ENCODE measurements at regions not wholly inside any gene's neighbourhood (a gene's known extent, or its start where the extent isn't known, plus 50 kb on each side); places are given as distances from the start of the nearest gene placed in this dataset.

DNA sequence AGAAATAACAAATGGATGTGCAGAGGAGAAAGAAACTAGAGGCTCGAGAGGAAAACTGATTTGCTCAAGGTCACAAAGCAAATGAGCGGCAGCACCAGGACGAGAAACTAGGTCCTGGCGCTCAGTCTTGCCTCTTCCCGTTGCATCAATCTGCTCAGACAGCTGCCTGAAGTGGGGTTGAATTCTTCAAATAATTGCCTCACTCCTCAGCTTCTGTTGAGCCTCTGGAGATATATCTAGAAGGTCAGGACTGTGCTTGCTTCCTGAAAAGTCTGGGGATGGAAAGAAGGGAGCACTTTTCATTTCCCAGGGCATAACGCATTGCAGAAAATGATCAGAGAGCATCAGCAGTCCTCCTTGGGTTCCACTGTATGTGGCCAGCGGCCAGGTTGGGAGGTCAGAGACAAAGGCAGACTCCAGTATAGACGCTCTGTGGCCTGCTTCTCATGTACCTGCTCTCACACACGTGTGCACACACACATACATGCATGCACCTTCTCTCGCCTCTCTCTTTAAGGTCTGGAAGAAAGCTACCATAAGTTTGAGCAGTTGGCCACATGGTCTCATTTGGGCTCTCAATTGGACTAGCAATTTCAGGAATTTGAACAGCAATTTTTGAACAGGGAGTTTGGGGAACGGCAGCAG is 83.7 kb upstream of the DUSP5 start:
- H3K9me3 ChIP-seq (ENCODE audit: control insufficient read depth in 1 of 2, low read length in 2 of 2): no peaks in the 10 kb centered on the region

DNA sequence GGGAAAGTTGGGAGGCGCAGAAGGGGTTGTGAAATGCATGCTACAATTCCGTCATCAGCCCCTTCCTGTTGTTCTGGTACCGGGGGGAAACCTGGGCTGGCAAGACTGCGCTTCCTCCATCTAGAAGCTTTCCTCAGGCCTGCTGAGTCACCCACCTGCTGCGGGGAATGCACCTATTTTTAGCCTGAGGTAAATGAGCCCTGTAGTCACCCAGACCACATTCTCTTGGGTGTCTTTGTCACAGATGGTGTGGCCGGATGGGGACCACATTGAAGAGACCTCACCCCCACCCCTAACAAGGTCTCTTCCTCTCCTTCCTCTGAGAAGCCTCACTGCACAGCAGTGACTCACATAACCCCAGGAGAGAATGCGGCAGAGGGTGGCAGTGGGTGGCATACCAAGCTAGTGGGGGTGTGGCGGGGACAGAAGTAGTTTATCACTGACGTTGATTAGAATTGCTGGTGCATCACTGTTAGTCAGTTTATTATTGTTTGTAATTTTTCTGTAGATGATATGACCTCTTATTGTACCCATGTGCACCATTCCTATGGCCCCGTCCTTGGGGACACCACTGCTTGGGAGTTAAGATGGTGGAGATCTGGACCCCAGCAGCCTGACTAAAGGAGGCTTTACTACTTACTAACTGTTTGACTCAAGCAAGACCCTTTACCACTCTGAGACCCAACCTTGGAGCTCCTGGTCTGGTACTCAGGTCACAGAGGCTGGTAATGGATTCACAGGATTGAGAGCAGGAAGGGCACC is 83.0 kb upstream of the DUSP5 start:
- no peaks in the 10 kb centered on the region for H3K9me3 ChIP-seq (ENCODE audit: control insufficient read depth in 1 of 2, low read length in 2 of 2)
- H3K4me3 ChIP-seq (ENCODE audit: low read depth in 1 of 2, low read length in 2 of 2): no peak overlapping the region
- no peak overlapping the region for H3K9ac ChIP-seq (ENCODE audit: low read depth in 1 of 2, low read length in 2 of 2)
- no peaks in the 10 kb centered on the region for H3K36me3 ChIP-seq (ENCODE audit: control insufficient read depth in 1 of 2, insufficient read depth in 2 of 2, low read length in 2 of 2)
- H3K4me1 ChIP-seq (ENCODE audit: control insufficient read depth in 1 of 2, insufficient read depth in 2 of 2, low read length in 2 of 2): peaks cover 59 to 61% of the 10 kb centered on the region in 2 donors
- H3K27ac ChIP-seq (ENCODE audit: low read depth, low read length): no peak overlapping the region
- H3K27me3 ChIP-seq (ENCODE audit: control insufficient read depth in 1 of 2, insufficient read depth in 2 of 2, low read length in 2 of 2): no peaks in the 10 kb centered on the region

More for the DNA sequence above, 83.7 kb upstream of the DUSP5 start:
- Histone ChIP-seq H3K27me3 (ENCODE audit: control insufficient read depth in 1 of 2, insufficient read depth in 2 of 2, low read length in 2 of 2) (no peaks in the 10 kb centered on the region), H3K4me3 (ENCODE audit: low read depth in 1 of 2, low read length in 2 of 2) (no peak overlapping the region), H3K27ac (ENCODE audit: low read depth, low read length) (no peak overlapping the region), H3K36me3 (ENCODE audit: control insufficient read depth in 1 of 2, insufficient read depth in 2 of 2, low read length in 2 of 2) (no peaks in the 10 kb centered on the region), H3K9ac (ENCODE audit: low read depth in 1 of 2, low read length in 2 of 2) (no peak overlapping the region), H3K4me1 (ENCODE audit: control insufficient read depth in 1 of 2, insufficient read depth in 2 of 2, low read length in 2 of 2) (peaks cover 65 to 67% of the 10 kb centered on the region in 2 donors)

DNA sequence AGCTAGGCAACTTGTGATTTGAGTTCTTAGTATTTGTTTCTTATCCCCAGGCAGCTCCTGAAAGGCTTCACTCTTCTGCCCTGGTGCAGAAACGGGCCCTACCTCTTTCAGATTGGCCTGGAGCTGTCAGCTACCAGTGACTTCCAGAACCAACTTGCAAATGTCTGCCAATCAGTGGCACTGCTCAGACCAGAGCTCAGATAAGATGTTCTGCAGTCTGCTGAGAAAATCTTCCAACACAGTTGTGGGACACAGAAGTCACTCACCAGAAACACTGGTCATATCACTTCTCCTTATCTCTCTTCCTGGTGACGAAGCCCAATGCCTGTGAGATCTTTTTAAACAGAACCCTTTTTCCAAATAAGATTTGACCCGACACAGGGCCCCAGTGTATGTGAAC is 81.9 kb upstream of the DUSP5 start:
- no peak overlapping the region for H3K4me3 ChIP-seq (ENCODE audit: low read depth in 1 of 2, low read length in 2 of 2)
- no peaks in the 10 kb centered on the region for H3K27me3 ChIP-seq (ENCODE audit: control insufficient read depth in 1 of 2, insufficient read depth in 2 of 2, low read length in 2 of 2)
- H3K9me3 ChIP-seq (ENCODE audit: control insufficient read depth in 1 of 2, low read length in 2 of 2): no peaks in the 10 kb centered on the region
- H3K27ac ChIP-seq (ENCODE audit: low read depth, low read length): no peak overlapping the region
- no peaks in the 10 kb centered on the region for H3K36me3 ChIP-seq (ENCODE audit: control insufficient read depth in 1 of 2, insufficient read depth in 2 of 2, low read length in 2 of 2)
- H3K9ac ChIP-seq (ENCODE audit: low read depth in 1 of 2, low read length in 2 of 2): no peak overlapping the region
- peaks cover 50 to 52% of the 10 kb centered on the region in 2 donors for H3K4me1 ChIP-seq (ENCODE audit: control insufficient read depth in 1 of 2, insufficient read depth in 2 of 2, low read length in 2 of 2)

DNA sequence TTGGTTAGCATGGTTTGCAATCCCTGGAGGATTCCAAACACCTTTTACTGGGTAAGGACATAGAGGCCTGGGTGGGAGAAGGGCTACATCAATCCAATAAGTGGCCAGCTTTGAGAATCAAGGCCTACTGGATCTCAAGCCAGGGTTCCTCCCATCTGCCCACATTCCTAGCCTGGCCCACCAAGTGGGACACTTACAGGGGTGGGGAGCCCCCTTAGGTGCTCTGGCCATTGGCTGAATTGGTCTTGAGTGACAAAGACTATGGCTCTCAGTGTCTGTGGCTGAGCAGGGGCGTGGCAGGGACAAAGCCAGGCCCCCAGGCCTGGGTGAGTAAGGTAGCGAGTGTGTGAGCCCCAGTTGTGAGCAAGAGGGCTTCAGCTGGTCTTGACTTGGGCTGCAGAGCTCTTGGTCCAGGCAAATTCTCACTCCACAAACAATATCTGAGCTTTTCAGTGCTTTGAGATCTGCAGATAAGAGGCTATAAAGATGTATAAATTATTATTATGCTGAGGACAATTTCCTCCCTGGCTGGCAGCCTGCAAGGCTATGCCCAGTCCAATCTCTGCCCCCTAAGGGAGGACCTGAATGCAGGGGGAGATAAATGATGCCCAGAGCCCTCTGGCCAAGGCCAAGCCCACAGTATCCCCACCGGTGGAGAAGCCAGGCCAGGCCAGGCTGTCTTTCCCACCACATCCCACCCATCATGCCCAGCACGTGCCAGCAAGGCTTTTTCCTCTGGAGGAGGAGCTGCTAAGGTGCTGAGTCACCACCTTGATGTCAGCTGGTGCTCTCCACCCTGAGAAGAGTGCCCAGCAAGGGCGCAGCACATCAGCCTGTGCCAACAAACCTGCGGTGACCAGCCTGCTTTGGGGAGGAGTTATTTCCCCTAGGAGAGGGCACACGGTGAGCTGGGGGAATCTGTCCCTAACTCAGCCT is 80.7 kb upstream of the DUSP5 start:
- Histone ChIP-seq H3K27ac (ENCODE audit: low read depth, low read length) (no peak overlapping the region), H3K4me1 (ENCODE audit: control insufficient read depth in 1 of 2, insufficient read depth in 2 of 2, low read length in 2 of 2) (peaks cover 46 to 51% of the 10 kb centered on the region in 2 donors)

DNA sequence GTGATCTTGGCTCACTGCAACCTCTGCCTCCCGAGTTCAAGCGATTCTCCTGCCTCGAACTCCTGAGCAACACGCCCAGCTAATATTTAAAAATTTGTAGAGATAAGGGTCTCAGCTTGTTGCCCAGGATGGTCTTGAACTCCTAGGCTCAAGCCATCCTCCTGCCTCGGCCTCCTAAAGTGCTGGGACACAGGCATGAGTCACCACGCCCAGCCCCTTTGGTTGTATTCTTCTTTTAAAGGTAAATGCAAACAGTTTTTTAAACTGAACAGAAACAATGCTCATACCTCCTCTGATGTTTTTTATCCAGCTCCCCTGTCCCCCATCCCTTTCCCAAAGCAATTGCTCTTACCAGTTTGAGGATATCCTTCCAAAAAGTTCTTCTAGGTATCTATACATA is 79.5 kb upstream of the DUSP5 start:
- Histone ChIP-seq H3K4me3 (ENCODE audit: low read depth in 1 of 2, low read length in 2 of 2) (no peak overlapping the region), H3K27ac (ENCODE audit: low read depth, low read length) (no peak overlapping the region), H3K4me1 (ENCODE audit: control insufficient read depth in 1 of 2, insufficient read depth in 2 of 2, low read length in 2 of 2) (peaks cover 45 to 49% of the 10 kb centered on the region in 2 donors), H3K9me3 (ENCODE audit: control insufficient read depth in 1 of 2, low read length in 2 of 2) (no peaks in the 10 kb centered on the region), H3K36me3 (ENCODE audit: control insufficient read depth in 1 of 2, insufficient read depth in 2 of 2, low read length in 2 of 2) (no peaks in the 10 kb centered on the region), H3K9ac (ENCODE audit: low read depth in 1 of 2, low read length in 2 of 2) (no peak overlapping the region), H3K27me3 (ENCODE audit: control insufficient read depth in 1 of 2, insufficient read depth in 2 of 2, low read length in 2 of 2) (no peaks in the 10 kb centered on the region)

More for the DNA sequence above, 80.7 kb upstream of the DUSP5 start:
- Histone ChIP-seq H3K9ac (ENCODE audit: low read depth in 1 of 2, low read length in 2 of 2) (no peak overlapping the region), H3K27me3 (ENCODE audit: control insufficient read depth in 1 of 2, insufficient read depth in 2 of 2, low read length in 2 of 2) (no peaks in the 10 kb centered on the region), H3K36me3 (ENCODE audit: control insufficient read depth in 1 of 2, insufficient read depth in 2 of 2, low read length in 2 of 2) (no peaks in the 10 kb centered on the region), H3K4me3 (ENCODE audit: low read depth in 1 of 2, low read length in 2 of 2) (no peak overlapping the region), H3K9me3 (ENCODE audit: control insufficient read depth in 1 of 2, low read length in 2 of 2) (no peaks in the 10 kb centered on the region)

DNA sequence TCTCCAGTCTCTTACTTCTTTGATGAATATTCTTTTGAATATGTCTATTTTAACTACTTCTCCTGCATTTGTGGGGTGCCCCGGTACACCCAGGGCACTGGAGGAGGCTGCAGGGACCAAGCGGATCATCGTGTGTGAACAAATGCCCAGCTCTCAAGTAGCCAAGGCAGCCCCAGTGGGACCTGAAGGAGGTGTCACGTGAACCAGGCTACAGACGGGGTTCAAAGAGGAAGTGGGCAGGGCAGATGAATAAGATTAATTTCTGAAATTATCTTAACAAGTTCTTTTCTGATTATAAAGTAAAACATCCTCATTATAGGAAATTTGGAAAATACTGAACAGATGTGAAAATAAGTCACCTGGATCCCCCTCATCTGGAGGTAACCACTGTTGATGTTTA is 78.4 kb upstream of the DUSP5 start:
- H3K4me3 ChIP-seq (ENCODE audit: low read depth in 1 of 2, low read length in 2 of 2): no peak overlapping the region
- H3K27ac ChIP-seq (ENCODE audit: low read depth, low read length): no peak overlapping the region
- no peaks in the 10 kb centered on the region for H3K9me3 ChIP-seq (ENCODE audit: control insufficient read depth in 1 of 2, low read length in 2 of 2)
- no peaks in the 10 kb centered on the region for H3K27me3 ChIP-seq (ENCODE audit: control insufficient read depth in 1 of 2, insufficient read depth in 2 of 2, low read length in 2 of 2)
- peaks cover 36 to 39% of the 10 kb centered on the region in 2 donors for H3K4me1 ChIP-seq (ENCODE audit: control insufficient read depth in 1 of 2, insufficient read depth in 2 of 2, low read length in 2 of 2)
- H3K9ac ChIP-seq (ENCODE audit: low read depth in 1 of 2, low read length in 2 of 2): no peak overlapping the region
- no peaks in the 10 kb centered on the region for H3K36me3 ChIP-seq (ENCODE audit: control insufficient read depth in 1 of 2, insufficient read depth in 2 of 2, low read length in 2 of 2)

DNA sequence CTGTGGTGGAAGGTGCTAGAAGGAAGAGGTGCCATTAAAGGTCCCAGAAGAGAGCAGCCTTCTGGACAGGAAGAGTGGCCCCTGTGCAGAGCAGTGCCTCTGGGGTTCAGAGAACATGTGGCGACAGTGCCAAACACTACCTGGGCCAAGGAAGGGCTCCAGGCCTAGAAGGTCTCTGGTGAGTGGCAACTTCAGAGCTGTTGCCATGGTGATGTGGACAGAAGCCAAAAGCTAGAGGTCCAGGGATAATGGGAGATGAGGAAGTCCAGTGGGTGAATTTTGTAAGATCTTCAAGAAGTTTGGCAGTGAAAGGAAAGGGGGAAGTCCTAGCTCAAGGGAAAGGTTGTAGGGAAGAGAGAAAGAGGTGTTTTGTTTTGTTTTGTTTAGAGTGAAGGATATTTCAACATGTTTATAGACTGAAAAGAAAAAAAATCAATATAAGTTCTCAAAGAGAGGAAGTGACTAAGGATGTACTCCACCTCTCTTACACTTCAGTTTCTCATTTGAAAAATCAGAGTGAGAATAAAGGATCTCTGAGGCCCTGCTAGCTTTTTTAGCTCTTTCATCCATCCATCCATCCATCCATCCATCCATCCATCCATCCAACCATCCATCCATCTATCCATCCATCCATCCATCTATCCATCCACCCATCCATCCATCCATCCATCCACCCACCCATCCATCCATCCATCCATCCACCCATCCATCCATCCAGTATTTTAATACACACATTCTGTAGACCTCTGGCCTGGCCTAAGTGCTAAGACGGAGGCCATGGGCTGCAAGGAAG is 77.1 kb upstream of the DUSP5 start:
- Histone ChIP-seq H3K36me3 (ENCODE audit: control insufficient read depth in 1 of 2, insufficient read depth in 2 of 2, low read length in 2 of 2) (no peaks in the 10 kb centered on the region), H3K27me3 (ENCODE audit: control insufficient read depth in 1 of 2, insufficient read depth in 2 of 2, low read length in 2 of 2) (no peaks in the 10 kb centered on the region), H3K27ac (ENCODE audit: low read depth, low read length) (no peak overlapping the region), H3K4me3 (ENCODE audit: low read depth in 1 of 2, low read length in 2 of 2) (no peak overlapping the region), H3K9me3 (ENCODE audit: control insufficient read depth in 1 of 2, low read length in 2 of 2) (no peaks in the 10 kb centered on the region), H3K9ac (ENCODE audit: low read depth in 1 of 2, low read length in 2 of 2) (no peak overlapping the region), H3K4me1 (ENCODE audit: control insufficient read depth in 1 of 2, insufficient read depth in 2 of 2, low read length in 2 of 2) (peaks cover 26 to 27% of the 10 kb centered on the region in 2 donors)

DNA sequence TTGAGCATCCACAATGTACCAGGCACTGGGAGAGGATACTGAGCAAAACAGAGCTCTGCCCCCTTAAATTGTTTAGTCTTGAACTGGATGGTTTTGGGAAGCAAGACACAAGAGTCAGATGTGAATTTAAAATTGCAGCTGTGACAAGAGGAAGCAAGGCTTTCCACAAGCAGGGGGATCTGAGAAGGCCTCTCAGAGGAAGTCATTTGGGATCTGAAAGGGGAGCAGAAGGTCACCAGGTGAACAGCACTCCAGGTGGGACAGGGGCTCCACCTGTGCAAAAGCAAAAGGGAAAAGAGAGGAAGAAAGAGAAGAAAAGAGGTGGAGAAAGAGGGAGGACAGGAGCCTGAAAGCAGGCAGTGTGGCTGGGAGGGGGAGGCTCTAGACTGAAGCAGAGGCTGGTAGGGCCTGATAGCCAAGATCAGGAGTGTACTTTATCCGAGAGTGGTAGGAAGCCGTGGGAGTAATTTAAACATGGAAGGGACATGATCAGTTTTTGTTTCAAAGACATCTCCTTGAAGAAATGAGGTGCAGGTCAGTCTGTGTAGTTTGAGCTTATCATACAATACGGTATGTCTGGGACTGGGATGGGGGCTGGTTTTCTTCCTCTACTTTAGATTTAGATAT is 76.1 kb upstream of the DUSP5 start:
- H3K4me3 ChIP-seq (ENCODE audit: low read depth in 1 of 2, low read length in 2 of 2): no peak overlapping the region
- no peak overlapping the region for H3K27ac ChIP-seq (ENCODE audit: low read depth, low read length)
- no peaks in the 10 kb centered on the region for H3K9me3 ChIP-seq (ENCODE audit: control insufficient read depth in 1 of 2, low read length in 2 of 2)
- H3K36me3 ChIP-seq (ENCODE audit: control insufficient read depth in 1 of 2, insufficient read depth in 2 of 2, low read length in 2 of 2): no peaks in the 10 kb centered on the region
- H3K9ac ChIP-seq (ENCODE audit: low read depth in 1 of 2, low read length in 2 of 2): no peak overlapping the region
- H3K4me1 ChIP-seq (ENCODE audit: control insufficient read depth in 1 of 2, insufficient read depth in 2 of 2, low read length in 2 of 2): peaks cover 20 to 21% of the 10 kb centered on the region in 2 donors
- no peaks in the 10 kb centered on the region for H3K27me3 ChIP-seq (ENCODE audit: control insufficient read depth in 1 of 2, insufficient read depth in 2 of 2, low read length in 2 of 2)

DNA sequence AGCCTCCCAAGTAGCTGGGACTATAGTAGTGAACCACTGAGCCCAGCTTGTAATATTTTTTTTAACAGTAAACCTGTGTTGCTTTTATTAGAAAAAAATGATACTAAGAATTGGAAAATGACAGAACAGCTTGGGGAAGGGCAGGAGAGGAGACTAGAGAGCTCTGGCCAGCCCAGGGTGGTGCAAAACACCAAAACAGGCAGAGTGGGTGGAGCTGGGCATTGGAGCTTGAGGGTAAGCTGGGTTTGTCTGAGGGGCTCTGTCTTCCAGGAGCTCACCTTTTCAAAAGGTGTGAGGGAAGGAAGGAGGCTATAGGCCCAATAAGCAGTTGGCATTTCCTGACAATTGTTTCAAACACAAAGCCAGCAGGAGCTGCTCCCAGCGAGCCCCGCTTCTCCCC is 75.2 kb upstream of the DUSP5 start:
- Histone ChIP-seq H3K27me3 (ENCODE audit: control insufficient read depth in 1 of 2, insufficient read depth in 2 of 2, low read length in 2 of 2) (no peaks in the 10 kb centered on the region), H3K36me3 (ENCODE audit: control insufficient read depth in 1 of 2, insufficient read depth in 2 of 2, low read length in 2 of 2) (no peaks in the 10 kb centered on the region)

More for the DNA sequence above, 75.2 kb upstream of the DUSP5 start:
- Histone ChIP-seq H3K9ac (ENCODE audit: low read depth in 1 of 2, low read length in 2 of 2) (no peak overlapping the region), H3K27ac (ENCODE audit: low read depth, low read length) (no peak overlapping the region), H3K4me1 (ENCODE audit: control insufficient read depth in 1 of 2, insufficient read depth in 2 of 2, low read length in 2 of 2) (peaks cover 11 to 16% of the 10 kb centered on the region in 2 donors), H3K9me3 (ENCODE audit: control insufficient read depth in 1 of 2, low read length in 2 of 2) (no peaks in the 10 kb centered on the region), H3K4me3 (ENCODE audit: low read depth in 1 of 2, low read length in 2 of 2) (no peak overlapping the region)
